H1 (cell line): ENCODE measurements at regions not wholly inside any gene's neighbourhood (a gene's known extent, or its start where the extent isn't known, plus 50 kb on each side); places are given as distances from the start of the nearest gene placed in this dataset.

ENCODE experiments used
- CTCF ChIA-PET: fragments of 300-600 bp; sonication (Branson Sonifier 250); formaldehyde crosslinking; loops from one replicate; lab custom pipeline; 2021; ENCODE audit not compliant: partially characterized antibody; lab: Charles Lee
- POLR2A ChIA-PET: fragments of 300-600 bp; sonication (Branson Sonifier 250); formaldehyde crosslinking; loops from one replicate; lab custom pipeline; 2021; ENCODE audit warnings: inconsistent platforms; ENCODE audit not compliant: partially characterized antibody; lab: Charles Lee
- DNase-seq, 2 experiments: peaks; one replicate each; pipeline versions ENCODE4 v3.0.0 to v3.0.0-alpha.2; 2010 to 2022; ENCODE audit warnings: low spot score in 2 of 2, low read depth in 1 of 2, mixed read lengths in 1 of 2
- FAIRE-seq: peaks from 2 replicates; lab custom pipeline; 2011; peaks lifted over from hg19 to GRCh38; lab: Jason Lieb, UNC
- H2AFZ ChIP-seq: 2 replicates; pipeline ENCODE4 v1.8.1; 2012; ENCODE audit warnings: low read length, inconsistent platforms
- H2AK5ac ChIP-seq: 2 replicates; pipeline ENCODE4 v1.6.1; 2013; ENCODE audit warnings: low read depth, low read length
- H2BK120ac ChIP-seq: replicated peaks from 2 replicates; pipeline ENCODE3; 2013; ENCODE audit warnings: low read depth, low read length, inconsistent platforms
- H2BK12ac ChIP-seq: 2 replicates; pipeline ENCODE4 v1.6.1; 2013; ENCODE audit warnings: low read depth, low read length
- H2BK15ac ChIP-seq: 2 replicates; pipeline ENCODE4 v1.6.1; 2013; ENCODE audit warnings: low read length
- H2BK20ac ChIP-seq: 2 replicates; pipeline ENCODE4 v1.6.1; 2013; ENCODE audit warnings: low read length
- H2BK5ac ChIP-seq: 2 replicates; pipeline ENCODE4 v1.6.1; 2013; ENCODE audit warnings: low read depth, low read length
- H3K14ac ChIP-seq: 2 replicates; pipeline ENCODE4 v1.6.1; 2013; ENCODE audit warnings: inconsistent platforms; ENCODE audit not compliant: insufficient read length
- H3K18ac ChIP-seq: 2 replicates; pipeline ENCODE4 v1.6.1; 2013; ENCODE audit warnings: low read length; ENCODE audit errors: extremely low read depth
- H3K23ac ChIP-seq: 2 replicates; pipeline ENCODE4 v1.6.1; 2013; ENCODE audit warnings: inconsistent platforms; ENCODE audit not compliant: insufficient read length
- H3K23me2 ChIP-seq: 2 replicates; pipeline ENCODE4 v1.6.1; 2013; ENCODE audit warnings: low read depth, low read length
- H3K27ac ChIP-seq: 2 replicates; pipeline ENCODE4 v1.6.1; 2011; ENCODE audit warnings: low read depth, low read length, inconsistent platforms
- H3K27me3 ChIP-seq, 4 experiments: replicated peaks in 1 of 4; 1 replicate in 1 of 4; 2 replicates in 3 of 4; pipeline versions ENCODE4 v1.6.1 to v1.8.1; 2011 to 2013; ENCODE audit warnings: low read length in 3 of 4, mild to moderate bottlenecking in 3 of 4, inconsistent platforms in 2 of 4, mixed read lengths in 2 of 4, moderate library complexity in 1 of 4; ENCODE audit not compliant: control insufficient read depth in 3 of 4, insufficient read depth in 3 of 4; ENCODE audit errors: extremely low read depth in 1 of 4
- H3K36me3 ChIP-seq, 4 experiments: 2 replicates each; pipeline versions ENCODE4 v1.6.1 to v1.8.1; 2011 to 2013; ENCODE audit warnings: mild to moderate bottlenecking in 4 of 4, low read length in 3 of 4, moderate library complexity in 2 of 4, control low read depth in 1 of 4, inconsistent platforms in 1 of 4; ENCODE audit not compliant: insufficient read depth in 4 of 4, control insufficient read depth in 2 of 4
- H3K4ac ChIP-seq: replicated peaks from 2 replicates; pipeline ENCODE3; 2013; ENCODE audit warnings: low read length, low read depth, mixed read lengths, inconsistent platforms; ENCODE audit not compliant: insufficient read length
- H3K4me1 ChIP-seq, 4 experiments: replicated peaks in 1 of 4; 1 replicate in 1 of 4; 2 replicates in 3 of 4; pipeline versions ENCODE4 v1.6.1 to v1.8.1; 2011 to 2013; ENCODE audit warnings: low read length in 3 of 4, inconsistent platforms in 2 of 4, mixed read lengths in 1 of 4; ENCODE audit not compliant: insufficient read depth in 4 of 4, control insufficient read depth in 3 of 4
- H3K4me2 ChIP-seq, 2 experiments: 2 replicates each; pipeline versions ENCODE4 v1.6.1 to v1.8.1; 2011 to 2013; ENCODE audit warnings: low read depth in 2 of 2, low read length in 2 of 2, control low read depth in 1 of 2, inconsistent platforms in 1 of 2, mild to moderate bottlenecking in 1 of 2; ENCODE audit not compliant: insufficient read depth in 1 of 2
- H3K4me3 ChIP-seq, 4 experiments: fragments of 200-600, 300-600 bp in 1 of 4; sonication (generic), shearing (Covaris generic), sonication (Bioruptor Twin) in 1 of 4; 2 replicates each; pipeline versions ENCODE4 v1.5.1 to v1.8.1; 2011 to 2016; ENCODE audit warnings: low read length in 4 of 4, low read depth in 3 of 4, control low read depth in 2 of 4, inconsistent platforms in 2 of 4, mild to moderate bottlenecking in 2 of 4, mixed read lengths in 1 of 4, moderate library complexity in 1 of 4; ENCODE audit not compliant: insufficient read depth in 2 of 4; ENCODE audit errors: extremely low read depth in 1 of 4
- H3K56ac ChIP-seq: replicated peaks from 2 replicates; pipeline ENCODE3; 2013; ENCODE audit warnings: low read depth, mild to moderate bottlenecking, mixed read lengths, low read length, inconsistent platforms; ENCODE audit not compliant: insufficient read length
- H3K79me1 ChIP-seq: 2 replicates; pipeline ENCODE4 v1.6.1; 2013; ENCODE audit warnings: low read depth, low read length, control low read depth
- H3K79me2 ChIP-seq, 2 experiments: 2 replicates each; pipeline versions ENCODE4 v1.6.1 to v1.8.1; 2012 to 2013; ENCODE audit warnings: low read length in 2 of 2, mild to moderate bottlenecking in 2 of 2, inconsistent platforms in 1 of 2; ENCODE audit not compliant: insufficient read depth in 2 of 2, control insufficient read depth in 1 of 2
- H3K9ac ChIP-seq, 4 experiments: replicated peaks in 1 of 4; 1 replicate in 1 of 4; 2 replicates in 3 of 4; pipeline versions ENCODE4 v1.6.1 to v1.8.1; 2011 to 2013; ENCODE audit warnings: low read depth in 3 of 4, low read length in 3 of 4, control low read depth in 2 of 4, mild to moderate bottlenecking in 2 of 4, moderate library complexity in 2 of 4, inconsistent platforms in 1 of 4; ENCODE audit errors: extremely low read depth in 1 of 4
- H3K9me3 ChIP-seq, 2 experiments: 2 replicates each; pipeline versions ENCODE4 v1.6.1 to v1.8.1; 2012 to 2013; ENCODE audit warnings: mild to moderate bottlenecking in 2 of 2, moderate library complexity in 2 of 2, control low read depth in 1 of 2, inconsistent platforms in 1 of 2, low read depth in 1 of 2, low read length in 1 of 2, mixed read lengths in 1 of 2; ENCODE audit not compliant: insufficient read depth in 2 of 2
- H4K20me1 ChIP-seq, 2 experiments: replicated peaks in 1 of 2; 2 replicates each; pipeline versions ENCODE3 to v1.8.1; 2011 to 2013; ENCODE audit warnings: inconsistent platforms in 2 of 2, low read length in 2 of 2, mild to moderate bottlenecking in 1 of 2; ENCODE audit not compliant: insufficient read depth in 2 of 2, control insufficient read depth in 1 of 2
- H4K5ac ChIP-seq: 2 replicates; pipeline ENCODE4 v1.6.1; 2013; ENCODE audit warnings: low read length, low read depth, mixed read lengths, inconsistent platforms; ENCODE audit not compliant: insufficient read length
- H4K8ac ChIP-seq: 2 replicates; pipeline ENCODE4 v1.8.0; 2013; ENCODE audit warnings: mild to moderate bottlenecking, moderate library complexity, low read length, inconsistent platforms; ENCODE audit not compliant: insufficient read depth; ENCODE audit errors: extremely low read depth
- H4K91ac ChIP-seq: replicated peaks from 2 replicates; pipeline ENCODE3; 2013; ENCODE audit warnings: low read length, mixed read lengths, inconsistent platforms; ENCODE audit not compliant: insufficient read length
- BRCA1 ChIP-seq: IDR thresholded peaks from 2 replicates; pipeline ENCODE4 v1.6.1; 2012; ENCODE audit warnings: low read depth, low read length, improper control_type of control experiment
- EZH2 ChIP-seq: fragments of 200-600 bp; sonication (generic); IDR thresholded peaks from 2 replicates; pipeline ENCODE4 v1.7.1; 2012; ENCODE audit warnings: low read depth, mild to moderate bottlenecking, moderate library complexity, low read length, inconsistent platforms; ENCODE audit not compliant: severe bottlenecking
- HDAC6 ChIP-seq: IDR thresholded peaks from one replicate; pipeline ENCODE4 v1.7.1; 2012; ENCODE audit warnings: low read depth, mild to moderate bottlenecking, inconsistent platforms, low read length, moderate library complexity
- KDM4A ChIP-seq: IDR thresholded peaks from one replicate; pipeline ENCODE4 v1.7.1; 2012; ENCODE audit warnings: low read depth, mild to moderate bottlenecking, moderate library complexity, low read length, inconsistent platforms; ENCODE audit not compliant: severe bottlenecking
- NANOG ChIP-seq: IDR thresholded peaks from 2 replicates; pipeline ENCODE4 v1.6.1; 2011; ENCODE audit warnings: low read length, low read depth, mild to moderate bottlenecking, inconsistent platforms; ENCODE audit not compliant: insufficient read depth, poor library complexity, severe bottlenecking
- PHF8 ChIP-seq: fragments of 200-600 bp; sonication (generic); conservative IDR thresholded peaks from 2 replicates; pipeline ENCODE4 v1.7.1; 2012; ENCODE audit warnings: low read depth, mild to moderate bottlenecking, inconsistent platforms, low read length, moderate library complexity
- POLR2A ChIP-seq, 2 experiments: IDR thresholded peaks; 1 replicate in 1 of 2; 2 replicates in 1 of 2; pipeline ENCODE4 v1.6.1; 2011; ENCODE audit warnings: low read depth in 2 of 2, low read length in 2 of 2, mild to moderate bottlenecking in 2 of 2; ENCODE audit errors: control extremely low read depth in 1 of 2
- RAD21 ChIP-seq, 2 experiments: IDR thresholded peaks in 1 of 2; conservative IDR thresholded peaks in 1 of 2; 2 replicates each; pipeline ENCODE4 v1.6.1; 2011; ENCODE audit warnings: low read depth in 2 of 2, low read length in 2 of 2, improper control_type of control experiment in 1 of 2, inconsistent platforms in 1 of 2, mild to moderate bottlenecking in 1 of 2, moderate library complexity in 1 of 2
- RNF2 ChIP-seq: fragments of 200-900, 300-1000 bp; sonication (generic); IDR thresholded peaks from 2 replicates; pipeline ENCODE4 v1.7.1; 2016; ENCODE audit warnings: borderline replicate concordance, low read depth, mild to moderate bottlenecking, antibody characterized with exemption, low read length; ENCODE audit not compliant: poor library complexity, severe bottlenecking; ENCODE audit errors: missing control alignments
- SIX5 ChIP-seq: IDR thresholded peaks from 2 replicates; pipeline ENCODE4 v1.6.1; 2011; ENCODE audit warnings: mild to moderate bottlenecking, low read depth, low read length
- SUZ12 ChIP-seq: fragments of 200-600 bp; sonication (generic); IDR thresholded peaks from 2 replicates; pipeline ENCODE4 v1.6.1; 2012; ENCODE audit warnings: mild to moderate bottlenecking, inconsistent platforms, low read length, moderate library complexity, mixed read lengths
- TAF1 ChIP-seq: IDR thresholded peaks from 2 replicates; pipeline ENCODE4 v1.6.1; 2011; ENCODE audit warnings: mild to moderate bottlenecking, low read depth, low read length
- WGBS, 2 experiments: shearing (Covaris generic) in 1 of 2; methylation state at CpG; one replicate each; pipeline versions ENCODE4 v1.1.6 to v1.1.7; 2013 to 2015; ENCODE audit warnings: low lambda C conversion rate in 2 of 2, mixed read lengths in 2 of 2, inconsistent platforms in 1 of 2, low coverage in 1 of 2, missing lambda C conversion rate in 1 of 2; ENCODE audit not compliant: insufficient replicate concordance in 2 of 2, insufficient coverage in 1 of 2, insufficient read length in 1 of 2; ENCODE audit errors: extremely low coverage in 1 of 2, missing lambda C conversion rate in 1 of 2; 5-methylcytosine and 5-hydroxymethylcytosine counted together
- TF ChIP-seq, protein P1 (sequence below): IDR thresholded peaks from 2 replicates; pipeline ENCODE4 v1.6.1; 2012; ENCODE audit warnings: inconsistent platforms

DNA sequence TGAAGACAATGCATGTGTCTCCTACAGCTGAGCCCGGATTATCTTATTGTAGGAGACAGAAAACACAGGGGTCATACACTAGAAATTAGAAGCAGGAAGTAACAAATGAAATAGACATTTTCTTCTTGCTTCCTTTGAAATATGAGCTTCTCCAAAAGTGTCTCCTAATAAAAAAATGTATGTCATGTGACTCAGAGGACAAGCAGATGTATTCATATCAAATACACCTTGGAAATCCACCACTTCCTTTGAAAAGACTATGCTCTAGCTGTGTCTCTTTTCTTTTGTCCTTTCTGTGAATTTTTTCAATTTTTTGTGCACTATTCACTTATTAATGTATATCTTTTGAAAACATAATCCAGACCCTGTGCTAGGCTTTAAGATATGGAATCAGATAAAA is 1906.2 kb downstream of the C4orf33 start:
- no peak overlapping the region for H2BK12ac ChIP-seq
- no peaks in the 10 kb centered on the region for H3K79me2 ChIP-seq
- H4K5ac ChIP-seq: no peak overlapping the region
- no peaks in the 10 kb centered on the region for H3K36me3 ChIP-seq
- DNase-seq: no peak
- H2AFZ ChIP-seq: no peak overlapping the region
- H2AK5ac ChIP-seq: no peak overlapping the region
- CTCF ChIA-PET: interaction anchor here (1.2 kb wide), 1 partner anchor 19 kb away, joined by 3 read pairs; no protein-coding TSS in a partner anchor
- no peak overlapping the region for H2BK20ac ChIP-seq
- H3K56ac ChIP-seq: no peak overlapping the region
- H3K9ac ChIP-seq: no peak overlapping the region
- H3K14ac ChIP-seq: no peak overlapping the region
- no peak overlapping the region for H3K23ac ChIP-seq
- H3K27me3 ChIP-seq: no peaks in the 10 kb centered on the region
- no peak for FAIRE-seq
- no peak overlapping the region for H3K4me2 ChIP-seq
- H3K27ac ChIP-seq: no peak overlapping the region
- H2BK15ac ChIP-seq: no peak overlapping the region
- H4K91ac ChIP-seq: no peak overlapping the region
- 100% methylated on average over 1 of the region's 1 CpG; no CpG with 5 or more reads in 1 of the 2 experiments for WGBS, 2 experiments
- no peaks in the 10 kb centered on the region for H4K20me1 ChIP-seq
- no peak overlapping the region for H3K4ac ChIP-seq
- no peaks in the 10 kb centered on the region for H3K79me1 ChIP-seq
- no peak overlapping the region for H2BK120ac ChIP-seq
- H3K4me3 ChIP-seq: no peak overlapping the region
- no peak overlapping the region for H4K8ac ChIP-seq
- H3K18ac ChIP-seq: no peak overlapping the region
- no peaks in the 10 kb centered on the region for H3K4me1 ChIP-seq
- H2BK5ac ChIP-seq: no peak overlapping the region
- H3K9me3 ChIP-seq: no peaks in the 10 kb centered on the region
- POLR2A ChIA-PET: no interaction called here
- no peaks in the 10 kb centered on the region for H3K23me2 ChIP-seq
- TF ChIP-seq EZH2 (no peak), KDM4A (no peak), BRCA1 (no peak), TAF1 (no peak), SIX5 (no peak), RNF2 (no peak), NANOG (no peak), HDAC6 (no peak), POLR2A (IDR thresholded peaks at IDR 0.05; ENCODE audit: control extremely low read depth in 1 of 2, low read depth in 2 of 2, low read length in 2 of 2) (no peak), RAD21 (IDR thresholded peaks at IDR 0.05 in 1 of 2, conservative IDR thresholded peaks at IDR 0.05 in 1 of 2; ENCODE audit: low read depth in 2 of 2, low read length in 2 of 2) (no peak), PHF8 (no peak), SUZ12 (no peak)
- TF ChIP-seq, protein P1, sequence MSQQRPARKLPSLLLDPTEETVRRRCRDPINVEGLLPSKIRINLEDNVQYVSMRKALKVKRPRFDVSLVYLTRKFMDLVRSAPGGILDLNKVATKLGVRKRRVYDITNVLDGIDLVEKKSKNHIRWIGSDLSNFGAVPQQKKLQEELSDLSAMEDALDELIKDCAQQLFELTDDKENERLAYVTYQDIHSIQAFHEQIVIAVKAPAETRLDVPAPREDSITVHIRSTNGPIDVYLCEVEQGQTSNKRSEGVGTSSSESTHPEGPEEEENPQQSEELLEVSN: no peak
